Erythroblast (primary cell): ENCODE measurements at regions not wholly inside any gene's neighbourhood (a gene's known extent, or its start where the extent isn't known, plus 50 kb on each side); places are given as distances from the start of the nearest gene placed in this dataset.

ENCODE experiments used
- GATA1 ChIP-seq: IDR thresholded peaks from 2 replicates; pipeline ENCODE4 v1.6.1; 2011; ENCODE audit warnings: low read depth, mild to moderate bottlenecking, control low read depth, low read length, moderate library complexity
- POLR2A ChIP-seq: IDR thresholded peaks from 2 replicates; pipeline ENCODE4 v1.6.1; 2011; ENCODE audit warnings: mild to moderate bottlenecking, low read length

DNA sequence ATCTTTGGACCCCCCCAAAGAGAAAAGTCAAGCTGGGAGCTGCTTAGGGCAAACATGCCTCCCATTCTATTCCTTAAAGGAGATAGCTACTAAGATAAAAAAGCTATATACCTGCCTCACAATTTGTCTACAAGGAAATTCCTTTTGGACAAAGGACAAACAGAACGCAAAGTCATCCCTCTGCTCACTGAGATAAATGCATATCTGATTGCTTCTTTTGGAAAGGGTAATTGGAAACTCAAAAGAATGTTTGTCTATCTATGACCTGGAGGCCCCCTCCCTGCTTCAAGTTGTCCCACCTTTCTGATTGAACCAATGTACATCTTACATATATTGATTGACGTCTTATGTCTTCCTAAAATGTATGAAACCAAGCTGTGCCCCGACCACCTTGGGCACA, 80.9 kb upstream of the FUT8 start:
- TF ChIP-seq POLR2A = no peak
- no peak for TF ChIP-seq GATA1
